Right lobe of liver (tissue), 6 donors: ENCODE measurements at regions not wholly inside any gene's neighbourhood (a gene's known extent, or its start where the extent isn't known, plus 50 kb on each side); places are given as distances from the start of the nearest gene placed in this dataset.

ENCODE experiments used
- ATAC-seq, 4 donors: fragments of 200-7000 bp; cut with Tn5 transposase; one replicate each; pipeline ENCODE4 v1.9.1; 2020; ENCODE audit warnings: mild to moderate bottlenecking in 4 of 4, moderate library complexity in 4 of 4
- DNase-seq, 3 donors: peaks; one replicate each; pipeline ENCODE4 v3.0.0-alpha.2; 2020
- H3K27ac ChIP-seq, 3 donors: fragments of 200-600 bp; one replicate each; pipeline ENCODE4 v1.8.0; 2022
- H3K27me3 ChIP-seq, 2 donors: fragments of 200-600 bp; one replicate each; pipeline ENCODE4 v1.8.0; 2022
- H3K36me3 ChIP-seq, 4 donors: fragments of 200-600 bp; sonication (generic) in 1 of 4; one replicate each; pipeline versions ENCODE4 v1.5.1 to v1.8.0; 2017 to 2022; ENCODE audit warnings: control low read depth in 1 of 4
- H3K4me1 ChIP-seq, 4 donors: fragments of 200-600 bp; sonication (generic) in 1 of 4; one replicate each; pipeline versions ENCODE4 v1.5.1 to v1.8.0; 2017 to 2022; ENCODE audit warnings: control low read depth in 1 of 4
- H3K4me3 ChIP-seq, 3 donors: fragments of 200-600 bp; one replicate each; pipeline ENCODE4 v1.8.0; 2022
- H3K9me3 ChIP-seq, 4 donors: fragments of 200-600 bp; sonication (generic) in 1 of 4; one replicate each; pipeline versions ENCODE4 v1.5.1 to v1.8.0; 2017 to 2022; ENCODE audit warnings: control low read depth in 1 of 4
- POLR2A ChIP-seq: fragments of 450-650 bp; IDR thresholded peaks from one replicate; pipeline ENCODE4 v1.6.1; 2017; ENCODE audit warnings: antibody characterized with exemption, mild to moderate bottlenecking
- WGBS: methylation state at CpG from one replicate; pipeline ENCODE4 v1.1.6; 2018; ENCODE audit warnings: low coverage, low lambda C conversion rate; ENCODE audit not compliant: insufficient coverage; ENCODE audit errors: missing lambda C conversion rate; 5-methylcytosine and 5-hydroxymethylcytosine counted together
- intact Hi-C, 2 donors: fragments of 100-400 bp; cut with DNase I; formaldehyde crosslinking; loops; one replicate each; pipeline versions ENCODE4 v1.11.2 to v1.14.1; 2022
- TF ChIP-seq, protein P1 (sequence below), 4 donors: fragments of 200-600 bp in 3 of 4; fragments of 450-650 bp in 1 of 4; IDR thresholded peaks; one replicate each; pipeline versions ENCODE4 v1.5.1 to v1.8.0; 2016 to 2022; ENCODE audit warnings: antibody characterized with exemption in 4 of 4, mild to moderate bottlenecking in 2 of 4
- donor health status: DM: no; HTN: yes; CAD: no.
- donor health status: DM: no; HTN: no; CAD: no.
- donor health status: DM: no; HTN: no; CAD: no.
- donor health status: DM: no; HTN: yes; CAD: no.
- donor health status: DM: no; HTN: yes; CAD: no.

GRCh38 chr18:7429831-7430230, 137.3 kb upstream of the PTPRM start:
- Histone ChIP-seq H3K4me3 (no peak overlapping the region), H3K27me3 (no peaks in the 10 kb centered on the region), H3K9me3 (no peaks in the 10 kb centered on the region), H3K4me1 (no peaks in the 10 kb centered on the region), H3K27ac (no peak overlapping the region), H3K36me3 (no peaks in the 10 kb centered on the region)
- ATAC-seq: no peak
- intact Hi-C loops: no loop called here
- DNase-seq: no peak
- WGBS: 66% methylated on average over 3 of the region's 3 CpGs
- TF ChIP-seq, protein P1, sequence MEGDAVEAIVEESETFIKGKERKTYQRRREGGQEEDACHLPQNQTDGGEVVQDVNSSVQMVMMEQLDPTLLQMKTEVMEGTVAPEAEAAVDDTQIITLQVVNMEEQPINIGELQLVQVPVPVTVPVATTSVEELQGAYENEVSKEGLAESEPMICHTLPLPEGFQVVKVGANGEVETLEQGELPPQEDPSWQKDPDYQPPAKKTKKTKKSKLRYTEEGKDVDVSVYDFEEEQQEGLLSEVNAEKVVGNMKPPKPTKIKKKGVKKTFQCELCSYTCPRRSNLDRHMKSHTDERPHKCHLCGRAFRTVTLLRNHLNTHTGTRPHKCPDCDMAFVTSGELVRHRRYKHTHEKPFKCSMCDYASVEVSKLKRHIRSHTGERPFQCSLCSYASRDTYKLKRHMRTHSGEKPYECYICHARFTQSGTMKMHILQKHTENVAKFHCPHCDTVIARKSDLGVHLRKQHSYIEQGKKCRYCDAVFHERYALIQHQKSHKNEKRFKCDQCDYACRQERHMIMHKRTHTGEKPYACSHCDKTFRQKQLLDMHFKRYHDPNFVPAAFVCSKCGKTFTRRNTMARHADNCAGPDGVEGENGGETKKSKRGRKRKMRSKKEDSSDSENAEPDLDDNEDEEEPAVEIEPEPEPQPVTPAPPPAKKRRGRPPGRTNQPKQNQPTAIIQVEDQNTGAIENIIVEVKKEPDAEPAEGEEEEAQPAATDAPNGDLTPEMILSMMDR (IDR thresholded peaks at IDR 0.05): no peak
- TF ChIP-seq POLR2A: no peak

DNA sequence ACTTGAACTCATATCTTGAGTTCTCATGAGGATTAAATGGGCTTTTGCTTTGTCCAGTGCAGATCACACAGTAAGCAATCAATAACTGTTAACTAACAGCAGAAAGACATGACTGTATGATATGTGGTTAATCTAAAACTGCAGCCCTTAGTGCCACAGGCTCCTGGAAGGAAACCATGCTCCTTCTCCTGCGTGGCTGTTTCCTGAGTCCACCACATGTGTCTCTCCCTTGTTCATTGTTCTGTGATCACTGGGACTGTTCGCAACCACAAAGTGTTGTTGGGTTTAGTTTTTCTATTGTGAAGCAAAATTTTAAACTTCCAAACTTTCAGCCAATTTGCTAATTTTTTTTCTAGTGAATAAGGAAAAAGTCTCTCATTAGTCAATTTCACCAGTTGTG, 130.9 kb upstream of the PTPRM start:
- no peaks in the 10 kb centered on the region for H3K27me3 ChIP-seq
- no peaks in the 10 kb centered on the region for H3K4me1 ChIP-seq
- DNase-seq (no peak), ATAC-seq (no peak)
- H3K27ac ChIP-seq: no peak overlapping the region
- no peak for TF ChIP-seq POLR2A
- TF ChIP-seq, protein P1 (IDR thresholded peaks at IDR 0.05): no peak
- no peaks in the 10 kb centered on the region for H3K36me3 ChIP-seq
- WGBS: 42% methylated on average over 2 of the region's 2 CpGs
- no peaks in the 10 kb centered on the region for H3K9me3 ChIP-seq
- intact Hi-C loops: no loop called here
- H3K4me3 ChIP-seq: no peak overlapping the region

GRCh38 chr18:7437870-7438269, 129.2 kb upstream of the PTPRM start:
- Histone ChIP-seq H3K4me1 (no peaks in the 10 kb centered on the region), H3K27me3 (no peaks in the 10 kb centered on the region), H3K4me3 (no peak overlapping the region), H3K27ac (no peak overlapping the region), H3K36me3 (no peaks in the 10 kb centered on the region), H3K9me3 (no peaks in the 10 kb centered on the region)
- intact Hi-C loops: no loop called here
- ATAC-seq (no peak), DNase-seq (no peak)
- WGBS: 78% methylated on average over 6 of the region's 7 CpGs
- TF ChIP-seq, protein P1 (IDR thresholded peaks at IDR 0.05): no peak
- TF ChIP-seq POLR2A: no peak

DNA sequence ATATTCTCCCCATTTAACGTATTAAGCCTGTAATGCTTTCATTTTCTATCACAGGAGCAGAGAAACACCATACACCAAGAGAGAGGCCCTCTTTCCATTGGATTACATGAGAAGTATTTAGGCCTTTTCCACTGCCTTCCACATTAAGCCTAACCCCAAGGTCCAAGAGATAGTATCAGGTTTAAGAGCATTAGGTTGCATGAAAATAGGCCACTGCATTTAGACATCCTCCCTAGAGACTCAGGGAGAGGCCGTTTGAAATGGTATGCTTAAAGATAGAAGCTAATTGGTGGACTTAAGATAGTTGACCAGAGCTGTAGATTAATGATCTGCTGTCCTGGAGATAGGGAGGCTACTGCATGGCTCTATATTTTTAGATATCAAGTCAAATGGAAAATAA, 128.5 kb upstream of the PTPRM start:
- H3K27me3 ChIP-seq: no peaks in the 10 kb centered on the region
- no peaks in the 10 kb centered on the region for H3K36me3 ChIP-seq
- no peak overlapping the region for H3K4me3 ChIP-seq
- no peak overlapping the region for H3K27ac ChIP-seq
- intact Hi-C loops: no loop called here
- DNase-seq (no peak), ATAC-seq (no peak)
- TF ChIP-seq, protein P1 (IDR thresholded peaks at IDR 0.05): no peak
- TF ChIP-seq POLR2A: no peak
- H3K9me3 ChIP-seq: no peaks in the 10 kb centered on the region
- WGBS: 32% methylated on average over 2 of the region's 2 CpGs
- no peaks in the 10 kb centered on the region for H3K4me1 ChIP-seq
